T-helper 17 cell (primary cell): ENCODE measurements at regions not wholly inside any gene's neighbourhood (a gene's known extent, or its start where the extent isn't known, plus 50 kb on each side); places are given as distances from the start of the nearest gene placed in this dataset.
A peak's percentile ranks its signal among the peaks of the same experiment; 100 is the strongest.

Experiments
- ATAC-seq: fragments of 150-1000 bp; cut with Tn5 transposase; 2 replicates; pipeline ENCODE4 v1.10.0; 2021; ENCODE audit warnings: mild to moderate bottlenecking, moderate library complexity
- DNase-seq, 3 donors: peaks; one replicate each; pipeline versions ENCODE4 v3.0.0 to v3.0.0-alpha.2; 2020 to 2021
- H3K9me3 ChIP-seq: one replicate; pipeline ENCODE4 v1.7.0; 2013; ENCODE audit warnings: low read length, mild to moderate bottlenecking; ENCODE audit not compliant: control insufficient read depth, poor library complexity, severe bottlenecking
- H3K27ac Mint-ChIP-seq: one replicate; pipeline ENCODE4 v1.8.0; 2022; ENCODE audit warnings: mild to moderate bottlenecking, moderate library complexity, mixed read lengths
- H3K27me3 Mint-ChIP-seq: one replicate; pipeline ENCODE4 v1.8.0; 2022; ENCODE audit warnings: mixed read lengths
- H3K36me3 Mint-ChIP-seq: one replicate; pipeline ENCODE4 v1.8.0; 2022; ENCODE audit warnings: low read depth, mixed read lengths
- H3K4me1 Mint-ChIP-seq: one replicate; pipeline ENCODE4 v1.8.0; 2022; ENCODE audit warnings: mild to moderate bottlenecking, mixed read lengths
- H3K4me3 Mint-ChIP-seq: one replicate; pipeline ENCODE4 v1.8.0; 2022; ENCODE audit warnings: mild to moderate bottlenecking, moderate library complexity, mixed read lengths

GRCh38 chr12:92624236-92624635 lies 78.6 kb upstream of the PLEKHG7 start:
- ATAC-seq (no peak), DNase-seq (no peak)
- Mint-ChIP-seq H3K4me1 (no peaks in the 10 kb centered on the region), H3K27ac (no peak overlapping the region), H3K36me3 (no peaks in the 10 kb centered on the region), H3K4me3 (no peak overlapping the region), H3K27me3 (no peaks in the 10 kb centered on the region)
- no peaks in the 10 kb centered on the region for H3K9me3 ChIP-seq

- Mint-ChIP-seq H3K27ac (no peak overlapping the region), H3K36me3 (no peaks in the 10 kb centered on the region), H3K27me3 (no peaks in the 10 kb centered on the region), H3K4me3 (no peak overlapping the region), H3K4me1 (no peaks in the 10 kb centered on the region)
- no peaks in the 10 kb centered on the region for H3K9me3 ChIP-seq
- DNase-seq (no peak), ATAC-seq (no peak)
Observed at GRCh38 chr12:92623386-92623785, 79.4 kb upstream of the PLEKHG7 start.

GRCh38 chr12:92621833-92622232 lies 81.0 kb upstream of the PLEKHG7 start:
- no peak for ATAC-seq
- DNase-seq = no peak
- Mint-ChIP-seq H3K27ac (no peak overlapping the region), H3K36me3 (no peaks in the 10 kb centered on the region), H3K4me3 (no peak overlapping the region), H3K4me1 (no peaks in the 10 kb centered on the region), H3K27me3 (no peaks in the 10 kb centered on the region)
- no peaks in the 10 kb centered on the region for H3K9me3 ChIP-seq

GRCh38 chr12:92621312-92621711 lies 81.5 kb upstream of the PLEKHG7 start:
- H3K27ac Mint-ChIP-seq = no peak overlapping the region
- DNase-seq (no peak), ATAC-seq (no peak)
- no peak overlapping the region for H3K4me3 Mint-ChIP-seq
- no peaks in the 10 kb centered on the region for H3K36me3 Mint-ChIP-seq
- no peaks in the 10 kb centered on the region for H3K9me3 ChIP-seq
- H3K27me3 Mint-ChIP-seq = no peaks in the 10 kb centered on the region
- H3K4me1 Mint-ChIP-seq = no peaks in the 10 kb centered on the region

- Mint-ChIP-seq H3K4me3 (no peak overlapping the region), H3K27me3 (no peaks in the 10 kb centered on the region), H3K27ac (no peak overlapping the region), H3K4me1 (no peaks in the 10 kb centered on the region), H3K36me3 (no peaks in the 10 kb centered on the region)
- DNase-seq (no peak), ATAC-seq (no peak)
- no peaks in the 10 kb centered on the region for H3K9me3 ChIP-seq
Observed at GRCh38 chr12:92619730-92620684, 82.8 kb upstream of the PLEKHG7 start.

- Mint-ChIP-seq H3K4me3 (no peak overlapping the region), H3K27ac (no peak overlapping the region), H3K27me3 (no peaks in the 10 kb centered on the region), H3K36me3 (no peaks in the 10 kb centered on the region), H3K4me1 (no peaks in the 10 kb centered on the region)
- H3K9me3 ChIP-seq = no peaks in the 10 kb centered on the region
- no peak for DNase-seq
- no peak for ATAC-seq
Observed at GRCh38 chr12:92619026-92619425, 83.8 kb upstream of the PLEKHG7 start.

GRCh38 chr12:92615703-92616102 lies 87.1 kb upstream of the PLEKHG7 start:
- Mint-ChIP-seq H3K27me3 (no peaks in the 10 kb centered on the region), H3K27ac (no peak overlapping the region), H3K4me3 (no peak overlapping the region), H3K36me3 (no peaks in the 10 kb centered on the region), H3K4me1 (no peaks in the 10 kb centered on the region)
- no peak for DNase-seq
- ATAC-seq = no peak
- H3K9me3 ChIP-seq = no peaks in the 10 kb centered on the region

GRCh38 chr12:92615086-92615485 lies 87.7 kb upstream of the PLEKHG7 start:
- Mint-ChIP-seq H3K4me3 (no peak overlapping the region), H3K4me1 (no peaks in the 10 kb centered on the region)
- ATAC-seq = no peak

GRCh38 chr12:92614502-92614901 lies 88.3 kb upstream of the PLEKHG7 start:
- Mint-ChIP-seq H3K27ac (no peak overlapping the region), H3K36me3 (no peaks in the 10 kb centered on the region), H3K4me1 (no peaks in the 10 kb centered on the region), H3K27me3 (no peaks in the 10 kb centered on the region), H3K4me3 (no peak overlapping the region)
- DNase-seq (no peak), ATAC-seq (no peak)
- H3K9me3 ChIP-seq = no peaks in the 10 kb centered on the region

More at GRCh38 chr12:92615086-92615485, 87.7 kb upstream of the PLEKHG7 start:
- DNase-seq = no peak
- H3K9me3 ChIP-seq = no peaks in the 10 kb centered on the region
- no peak overlapping the region for H3K27ac Mint-ChIP-seq
- no peaks in the 10 kb centered on the region for H3K27me3 Mint-ChIP-seq
- H3K36me3 Mint-ChIP-seq = no peaks in the 10 kb centered on the region

- ATAC-seq (no peak), DNase-seq (no peak)
- H3K36me3 Mint-ChIP-seq = no peaks in the 10 kb centered on the region
- no peaks in the 10 kb centered on the region for H3K9me3 ChIP-seq
- no peak overlapping the region for H3K27ac Mint-ChIP-seq
- H3K27me3 Mint-ChIP-seq = no peaks in the 10 kb centered on the region
- H3K4me3 Mint-ChIP-seq = no peak overlapping the region
- H3K4me1 Mint-ChIP-seq = no peaks in the 10 kb centered on the region
Observed at GRCh38 chr12:92614001-92614400, 88.8 kb upstream of the PLEKHG7 start.

GRCh38 chr12:92612611-92613010 lies 90.2 kb upstream of the PLEKHG7 start:
- Mint-ChIP-seq H3K27me3 (no peaks in the 10 kb centered on the region), H3K4me1 (peaks cover 9% of the 10 kb centered on the region), H3K4me3 (no peak overlapping the region), H3K36me3 (no peaks in the 10 kb centered on the region), H3K27ac (no peak overlapping the region)
- no peaks in the 10 kb centered on the region for H3K9me3 ChIP-seq
- DNase-seq (no peak), ATAC-seq (no peak)

GRCh38 chr12:92608151-92609091 lies 94.4 kb upstream of the PLEKHG7 start:
- peaks cover 9% of the 10 kb centered on the region for H3K4me1 Mint-ChIP-seq
- H3K9me3 ChIP-seq = no peaks in the 10 kb centered on the region
- no peak for DNase-seq
- peak overlapping the region; percentile 25 for H3K4me3 Mint-ChIP-seq
- peak overlapping the region; percentile 76 for H3K27ac Mint-ChIP-seq
- no peaks in the 10 kb centered on the region for H3K36me3 Mint-ChIP-seq
- no peaks in the 10 kb centered on the region for H3K27me3 Mint-ChIP-seq
- ATAC-seq = no peak

- no peak overlapping the region for H3K4me3 Mint-ChIP-seq
- no peaks in the 10 kb centered on the region for H3K36me3 Mint-ChIP-seq
- peaks cover 9% of the 10 kb centered on the region for H3K4me1 Mint-ChIP-seq
- no peak overlapping the region for H3K27ac Mint-ChIP-seq
- H3K9me3 ChIP-seq = no peaks in the 10 kb centered on the region
- ATAC-seq (no peak), DNase-seq (no peak)
- no peaks in the 10 kb centered on the region for H3K27me3 Mint-ChIP-seq
Observed at GRCh38 chr12:92606956-92607355, 95.8 kb upstream of the PLEKHG7 start.
